Fibroblast of lung (primary cell): ENCODE measurements at regions not wholly inside any gene's neighbourhood (a gene's known extent, or its start where the extent isn't known, plus 50 kb on each side); places are given as distances from the start of the nearest gene placed in this dataset.

Source experiments
- DNase-seq, 2 donors: peaks; one replicate each; pipeline versions ENCODE4 v3.0.0 to v3.0.0-alpha.2; 2010; ENCODE audit warnings: low read depth in 2 of 2
- H2AFZ ChIP-seq: 2 replicates; pipeline ENCODE4 v1.5.1; 2012; ENCODE audit warnings: low read length, control low read depth, inconsistent platforms
- H3K27ac ChIP-seq: 2 replicates; pipeline ENCODE4 v1.5.1; 2011; ENCODE audit warnings: low read length, control low read depth; ENCODE audit not compliant: insufficient read depth
- H3K27me3 ChIP-seq: 2 replicates; pipeline ENCODE4 v1.5.1; 2011; ENCODE audit warnings: mild to moderate bottlenecking, low read length; ENCODE audit not compliant: control insufficient read depth, insufficient read depth
- H3K36me3 ChIP-seq: 2 replicates; pipeline ENCODE4 v1.5.1; 2011; ENCODE audit warnings: low read length; ENCODE audit not compliant: control insufficient read depth, insufficient read depth
- H3K4me1 ChIP-seq: 2 replicates; pipeline ENCODE4 v1.5.1; 2011; ENCODE audit warnings: low read length; ENCODE audit not compliant: control insufficient read depth, insufficient read depth; ENCODE audit errors: extremely low read depth
- H3K4me2 ChIP-seq: 2 replicates; pipeline ENCODE4 v1.5.1; 2011; ENCODE audit warnings: low read length, control low read depth; ENCODE audit not compliant: insufficient read depth; ENCODE audit errors: extremely low read depth
- H3K4me3 ChIP-seq, 4 experiments: fragments of 200-600 bp in 1 of 4; sonication (generic) in 1 of 4; replicated peaks in 1 of 4; 2 replicates each; pipeline ENCODE4 v1.5.1; 2011 to 2016; ENCODE audit warnings: low read length in 4 of 4, low read depth in 3 of 4, mild to moderate bottlenecking in 3 of 4, control low read depth in 2 of 4, inconsistent platforms in 1 of 4, mixed read lengths in 1 of 4; ENCODE audit not compliant: insufficient read depth in 1 of 4; ENCODE audit errors: control extremely low read depth in 1 of 4
- H3K79me2 ChIP-seq: 2 replicates; pipeline ENCODE4 v1.5.1; 2012; ENCODE audit warnings: mild to moderate bottlenecking, low read length, inconsistent platforms; ENCODE audit not compliant: control insufficient read depth, insufficient read depth
- H3K9ac ChIP-seq: 2 replicates; pipeline ENCODE4 v1.5.1; 2011; ENCODE audit warnings: mild to moderate bottlenecking, low read length, control low read depth; ENCODE audit not compliant: insufficient read depth
- H3K9me3 ChIP-seq: 2 replicates; pipeline ENCODE4 v1.5.1; 2012; ENCODE audit warnings: low read depth, low read length; ENCODE audit not compliant: control insufficient read depth, insufficient read depth
- H4K20me1 ChIP-seq: 2 replicates; pipeline ENCODE4 v1.5.1; 2011; ENCODE audit warnings: low read length; ENCODE audit not compliant: control insufficient read depth, insufficient read depth; ENCODE audit errors: extremely low read depth
- CTCF ChIP-seq, 2 donors: IDR thresholded peaks in 1 of 2; conservative IDR thresholded peaks in 1 of 2; 1 replicate in 1 of 2; 2 replicates in 1 of 2; pipeline ENCODE4 v1.5.1; 2011 to 2012; ENCODE audit warnings: low read length in 2 of 2, control low read depth in 1 of 2, inconsistent platforms in 1 of 2, low read depth in 1 of 2, mild to moderate bottlenecking in 1 of 2
- EZH2 ChIP-seq: IDR thresholded peaks from 2 replicates; pipeline ENCODE4 v1.5.1; 2012; ENCODE audit warnings: low read length, control low read depth, mild to moderate bottlenecking; ENCODE audit errors: missing control alignments

- Histone ChIP-seq H4K20me1 (no peaks in the 10 kb centered on the region), H3K9me3 (no peaks in the 10 kb centered on the region), H3K79me2 (no peaks in the 10 kb centered on the region), H3K4me1 (no peaks in the 10 kb centered on the region), H3K9ac (no peak overlapping the region), H3K4me3 (no peak overlapping the region), H2AFZ (no peak overlapping the region), H3K36me3 (no peaks in the 10 kb centered on the region), H3K27me3 (no peaks in the 10 kb centered on the region), H3K27ac (no peak overlapping the region), H3K4me2 (no peak overlapping the region)
- TF ChIP-seq EZH2 (no peak), CTCF (conservative IDR thresholded peaks at IDR 0.05 in 1 of 2, IDR thresholded peaks at IDR 0.05 in 1 of 2; ENCODE audit: low read depth in 1 of 2, low read length in 2 of 2) (no peak)
- no peak for DNase-seq
Observed at GRCh38 chr5:161134956-161135355, 282.9 kb upstream of the ATP10B start.

- H2AFZ ChIP-seq, result no peak overlapping the region
- no peaks in the 10 kb centered on the region for H3K36me3 ChIP-seq
- no peak overlapping the region for H3K4me3 ChIP-seq
- no peaks in the 10 kb centered on the region for H3K9me3 ChIP-seq
- H3K4me2 ChIP-seq, result no peak overlapping the region
- no peaks in the 10 kb centered on the region for H3K79me2 ChIP-seq
- H3K9ac ChIP-seq, result no peak overlapping the region
- H3K27ac ChIP-seq, result no peak overlapping the region
- no peaks in the 10 kb centered on the region for H3K27me3 ChIP-seq
- H4K20me1 ChIP-seq, result no peaks in the 10 kb centered on the region
- no peak for DNase-seq
- TF ChIP-seq CTCF (conservative IDR thresholded peaks at IDR 0.05 in 1 of 2, IDR thresholded peaks at IDR 0.05 in 1 of 2; ENCODE audit: low read depth in 1 of 2, low read length in 2 of 2), result no peak
- no peak for TF ChIP-seq EZH2
- H3K4me1 ChIP-seq, result no peaks in the 10 kb centered on the region
Observed at GRCh38 chr5:161134083-161134482, 282.1 kb upstream of the ATP10B start.

GRCh38 chr5:161115941-161116340 is 263.9 kb upstream of the ATP10B start:
- Histone ChIP-seq H3K4me1 (no peaks in the 10 kb centered on the region), H3K4me2 (no peak overlapping the region), H3K27me3 (no peaks in the 10 kb centered on the region), H4K20me1 (no peaks in the 10 kb centered on the region), H2AFZ (no peak overlapping the region), H3K27ac (no peak overlapping the region), H3K9me3 (no peaks in the 10 kb centered on the region), H3K4me3 (no peak overlapping the region), H3K79me2 (no peaks in the 10 kb centered on the region), H3K9ac (no peak overlapping the region), H3K36me3 (no peaks in the 10 kb centered on the region)
- TF ChIP-seq EZH2 (no peak), CTCF (conservative IDR thresholded peaks at IDR 0.05 in 1 of 2, IDR thresholded peaks at IDR 0.05 in 1 of 2; ENCODE audit: low read depth in 1 of 2, low read length in 2 of 2) (no peak)
- no peak for DNase-seq
